Naive thymus-derived CD4-positive, alpha-beta T cell (primary cell): ENCODE measurements at regions not wholly inside any gene's neighbourhood (a gene's known extent, or its start where the extent isn't known, plus 50 kb on each side); places are given as distances from the start of the nearest gene placed in this dataset.
"Not testable (repeated sequence)": the region's sequence is repeated elsewhere in the genome, so short reads cannot be mapped to it uniquely, and the experiment has no call there.

Experiments
- ATAC-seq: fragments of 150-1000 bp; cut with Tn5 transposase; 2 replicates; pipeline ENCODE4 v1.10.0; 2021; ENCODE audit warnings: mild to moderate bottlenecking, moderate library complexity
- CTCF ChIA-PET: fragments of 350-600 bp; sonication (Branson Sonifier 250); formaldehyde crosslinking; loops from one replicate; lab custom pipeline; 2021; ENCODE audit warnings: antibody characterized with exemption; lab: Charles Lee
- POLR2A ChIA-PET: fragments of 350-600 bp; sonication (Branson Sonifier 250); formaldehyde crosslinking; loops from one replicate; lab custom pipeline; 2021; ENCODE audit warnings: antibody characterized with exemption, inconsistent platforms; lab: Charles Lee
- DNase-seq, 9 donors: peaks; one replicate each; pipeline versions ENCODE4 v3.0.0 to v3.0.0-alpha.2; 2020 to 2022; ENCODE audit warnings: mixed read lengths in 1 of 9
- H3K27ac ChIP-seq: one replicate; pipeline ENCODE4 v1.7.0; 2013; ENCODE audit warnings: mild to moderate bottlenecking, low read depth, low read length, moderate library complexity
- H3K27me3 ChIP-seq, 2 donors: one replicate each; pipeline ENCODE4 v1.7.0; 2013; ENCODE audit warnings: low read length in 2 of 2, mild to moderate bottlenecking in 2 of 2, moderate library complexity in 2 of 2; ENCODE audit not compliant: control insufficient read depth in 2 of 2, insufficient read depth in 2 of 2
- H3K36me3 ChIP-seq, 3 experiments: 1 replicate in 2 of 3; 2 replicates in 1 of 3; pipeline ENCODE4 v1.7.0; 2013; ENCODE audit warnings: low read length in 3 of 3, mild to moderate bottlenecking in 3 of 3, moderate library complexity in 1 of 3; ENCODE audit not compliant: insufficient read depth in 3 of 3, control insufficient read depth in 2 of 3
- H3K4me1 ChIP-seq, 2 donors: one replicate each; pipeline ENCODE4 v1.7.0; 2013; ENCODE audit warnings: low read length in 2 of 2, mild to moderate bottlenecking in 2 of 2, moderate library complexity in 1 of 2; ENCODE audit not compliant: control insufficient read depth in 2 of 2, insufficient read depth in 2 of 2
- H3K4me3 ChIP-seq: 2 replicates; pipeline ENCODE4 v1.7.0; 2013; ENCODE audit warnings: mild to moderate bottlenecking, low read length
- H3K9me3 ChIP-seq, 3 experiments: 1 replicate in 2 of 3; 2 replicates in 1 of 3; pipeline ENCODE4 v1.7.0; 2013; ENCODE audit warnings: low read length in 3 of 3; ENCODE audit not compliant: control insufficient read depth in 2 of 3
- H3K27ac Mint-ChIP-seq, 9 donors: one replicate each; pipeline ENCODE4 v1.8.0; 2020 to 2022; ENCODE audit warnings: mixed read lengths in 9 of 9, mild to moderate bottlenecking in 8 of 9, moderate library complexity in 5 of 9, inconsistent platforms in 2 of 9
- H3K27me3 Mint-ChIP-seq, 5 donors: one replicate each; pipeline ENCODE4 v1.8.0; 2021 to 2022; ENCODE audit warnings: mixed read lengths in 5 of 5, mild to moderate bottlenecking in 1 of 5
- H3K36me3 Mint-ChIP-seq, 5 donors: one replicate each; pipeline ENCODE4 v1.8.0; 2020 to 2022; ENCODE audit warnings: mixed read lengths in 5 of 5, mild to moderate bottlenecking in 3 of 5, inconsistent platforms in 1 of 5
- H3K4me1 Mint-ChIP-seq, 7 donors: one replicate each; pipeline ENCODE4 v1.8.0; 2020 to 2022; ENCODE audit warnings: mixed read lengths in 7 of 7, mild to moderate bottlenecking in 3 of 7, inconsistent platforms in 1 of 7
- H3K4me3 Mint-ChIP-seq, 10 donors: one replicate each; pipeline ENCODE4 v1.8.0; 2020 to 2022; ENCODE audit warnings: mild to moderate bottlenecking in 10 of 10, mixed read lengths in 10 of 10, moderate library complexity in 6 of 10, inconsistent platforms in 2 of 10
- H3K9me3 Mint-ChIP-seq, 11 donors: one replicate each; pipeline ENCODE4 v1.8.0; 2020 to 2022; ENCODE audit warnings: mixed read lengths in 11 of 11, mild to moderate bottlenecking in 4 of 11, inconsistent platforms in 1 of 11, moderate library complexity in 1 of 11
- intact Hi-C, 2 donors: fragments of 100-400 bp; cut with micrococcal nuclease; formaldehyde crosslinking; loops; one replicate each; pipeline ENCODE4 v1.15.1; 2023

DNA sequence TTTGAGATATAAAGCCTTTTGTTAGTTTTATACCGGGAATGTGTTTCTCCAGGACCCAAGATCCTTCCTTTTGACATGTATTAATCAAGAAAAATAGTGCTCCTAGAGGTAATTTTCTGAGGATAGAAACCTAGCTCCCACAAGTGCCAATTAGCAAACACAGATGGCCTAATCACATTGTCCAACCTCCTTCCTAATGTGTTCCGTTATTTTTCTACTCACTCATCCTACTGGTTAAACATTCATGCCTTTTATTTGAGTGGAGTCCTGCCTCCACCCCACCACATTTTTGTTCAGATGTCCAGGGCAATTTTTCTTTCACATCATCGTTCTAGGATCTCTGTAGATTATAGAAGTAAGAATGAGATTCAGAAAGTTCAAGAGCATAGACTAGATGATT, 610.0 kb upstream of the MBL2 start:
- Mint-ChIP-seq H3K27ac (no peak overlapping the region), H3K9me3 (peaks cover 0 to 30% (median 4%) of the 10 kb centered on the region in 11 donors), H3K4me3 (no peak overlapping the region), H3K36me3 (no peaks in the 10 kb centered on the region), H3K4me1 (no peaks in the 10 kb centered on the region), H3K27me3 (no peaks in the 10 kb centered on the region)
- no peaks in the 10 kb centered on the region for H3K27me3 ChIP-seq
- CTCF ChIA-PET = no interaction called here
- DNase-seq (no peak), ATAC-seq (no peak)
- no peaks in the 10 kb centered on the region for H3K9me3 ChIP-seq
- POLR2A ChIA-PET = no interaction called here
- no peaks in the 10 kb centered on the region for H3K36me3 ChIP-seq
- no peak overlapping the region for H3K4me3 ChIP-seq
- H3K27ac ChIP-seq = no peak overlapping the region
- intact Hi-C loops = loop anchor here in 1 of 2 donors (10.0 kb wide), 1 partner anchor 88 kb away; no protein-coding TSS in a partner anchor
- H3K4me1 ChIP-seq = no peaks in the 10 kb centered on the region

DNA sequence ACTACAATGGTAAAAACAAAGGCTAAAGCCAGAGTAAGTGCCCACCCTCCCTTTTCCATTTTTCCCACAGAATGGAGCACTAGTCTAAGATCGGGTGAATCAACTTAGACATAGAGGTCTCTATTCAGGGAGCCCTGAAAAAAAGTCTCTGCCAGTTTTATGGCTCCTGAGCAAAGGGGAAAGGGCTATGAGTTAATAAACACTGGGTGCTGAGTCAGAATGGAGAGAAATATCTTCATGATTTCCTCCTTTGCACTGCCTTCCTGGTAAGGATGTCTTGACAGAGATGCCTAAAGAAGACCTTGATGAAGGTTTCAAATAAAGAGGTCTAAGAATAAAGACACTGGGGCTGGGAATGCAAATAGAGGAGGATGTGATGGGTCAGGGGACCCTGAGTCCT, 607.4 kb upstream of the MBL2 start:
- Mint-ChIP-seq H3K36me3 (no peaks in the 10 kb centered on the region), H3K27me3 (no peaks in the 10 kb centered on the region), H3K4me3 (no peak overlapping the region), H3K9me3 (peaks cover 0 to 23% (median 5%) of the 10 kb centered on the region in 11 donors), H3K27ac (no peak overlapping the region), H3K4me1 (no peaks in the 10 kb centered on the region)
- Histone ChIP-seq H3K4me3 (no peak overlapping the region), H3K9me3 (no peaks in the 10 kb centered on the region), H3K27ac (no peak overlapping the region), H3K4me1 (no peaks in the 10 kb centered on the region), H3K27me3 (no peaks in the 10 kb centered on the region), H3K36me3 (no peaks in the 10 kb centered on the region)
- DNase-seq (no peak), ATAC-seq (no peak)
- POLR2A ChIA-PET = no interaction called here
- CTCF ChIA-PET = no interaction called here
- intact Hi-C loops = loop anchor here in 1 of 2 donors (10.0 kb wide), 1 partner anchor 85 kb away; no protein-coding TSS in a partner anchor

DNA sequence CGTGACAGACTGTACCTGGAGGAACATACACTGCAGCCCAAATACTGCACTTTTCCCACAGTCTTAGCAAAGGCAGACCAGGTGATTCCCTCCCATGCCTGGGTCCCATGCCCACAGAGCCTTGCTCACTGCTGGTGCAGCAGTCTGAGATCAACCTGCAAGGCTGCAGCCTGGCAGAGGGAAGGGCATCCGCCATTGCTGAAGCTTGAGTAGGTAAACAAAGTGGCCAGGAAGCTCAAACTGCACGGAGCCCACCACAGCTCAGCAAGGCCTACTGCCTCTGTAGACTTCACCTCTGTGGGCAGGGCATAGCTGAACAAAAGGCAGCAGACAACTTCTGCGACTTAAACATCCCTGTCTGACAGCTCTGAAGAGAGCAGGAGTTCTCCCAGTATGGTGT, 597.8 kb upstream of the MBL2 start:
- intact Hi-C loops = no loop called here
- DNase-seq = no peak
- Mint-ChIP-seq H3K9me3 (peaks cover 6 to 21% (median 14%) of the 10 kb centered on the region in 11 donors), H3K36me3 (peaks cover 0 to 4% (median 0%) of the 10 kb centered on the region in 5 donors), H3K27me3 (no peaks in the 10 kb centered on the region), H3K4me3 (no peak overlapping the region), H3K4me1 (no peaks in the 10 kb centered on the region), H3K27ac (no peak overlapping the region)
- H3K27me3 ChIP-seq = no peaks in the 10 kb centered on the region
- ATAC-seq = no peak
- H3K9me3 ChIP-seq = no peaks in the 10 kb centered on the region
- no peak overlapping the region for H3K4me3 ChIP-seq
- CTCF ChIA-PET = no interaction called here
- H3K27ac ChIP-seq = no peak overlapping the region
- no peaks in the 10 kb centered on the region for H3K4me1 ChIP-seq
- POLR2A ChIA-PET = no interaction called here
- H3K36me3 ChIP-seq = no peaks in the 10 kb centered on the region

DNA sequence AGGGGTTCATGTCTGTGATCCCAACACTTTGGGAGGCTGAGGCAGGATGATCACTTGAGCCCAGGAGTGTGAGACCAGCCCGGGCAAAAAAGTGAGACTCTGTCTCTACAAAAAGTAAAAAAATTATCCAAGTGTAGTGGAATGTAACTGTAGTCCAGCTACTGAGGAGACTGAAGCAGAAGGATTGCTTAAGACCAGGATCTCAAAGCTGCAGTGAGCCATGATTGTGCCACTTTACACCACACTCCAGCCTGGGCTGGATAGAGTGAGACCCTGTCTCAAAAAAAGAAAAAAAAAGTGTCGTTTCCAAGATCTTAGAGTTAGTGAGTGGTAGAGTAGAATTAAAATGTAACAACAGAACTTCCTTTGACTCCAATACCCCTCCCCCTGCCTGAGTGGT, 589.4 kb upstream of the MBL2 start:
- H3K27me3 Mint-ChIP-seq = no peaks in the 10 kb centered on the region
- Histone ChIP-seq H3K27me3 (no peaks in the 10 kb centered on the region), H3K36me3 (no peaks in the 10 kb centered on the region), H3K4me1 (no peaks in the 10 kb centered on the region), H3K4me3 (no peak overlapping the region), H3K9me3 (no peaks in the 10 kb centered on the region), H3K27ac (no peak overlapping the region)
- H3K36me3 Mint-ChIP-seq = no peaks in the 10 kb centered on the region
- intact Hi-C loops = no loop called here
- ATAC-seq (no peak), DNase-seq (no peak)
- H3K4me3 Mint-ChIP-seq = no peak overlapping the region
- ChIA-PET CTCF (no interaction called here), POLR2A (no interaction called here)
- no peaks in the 10 kb centered on the region for H3K4me1 Mint-ChIP-seq
- no peak overlapping the region for H3K27ac Mint-ChIP-seq
- H3K9me3 Mint-ChIP-seq = peaks cover 0 to 22% (median 6%) of the 10 kb centered on the region in 11 donors

DNA sequence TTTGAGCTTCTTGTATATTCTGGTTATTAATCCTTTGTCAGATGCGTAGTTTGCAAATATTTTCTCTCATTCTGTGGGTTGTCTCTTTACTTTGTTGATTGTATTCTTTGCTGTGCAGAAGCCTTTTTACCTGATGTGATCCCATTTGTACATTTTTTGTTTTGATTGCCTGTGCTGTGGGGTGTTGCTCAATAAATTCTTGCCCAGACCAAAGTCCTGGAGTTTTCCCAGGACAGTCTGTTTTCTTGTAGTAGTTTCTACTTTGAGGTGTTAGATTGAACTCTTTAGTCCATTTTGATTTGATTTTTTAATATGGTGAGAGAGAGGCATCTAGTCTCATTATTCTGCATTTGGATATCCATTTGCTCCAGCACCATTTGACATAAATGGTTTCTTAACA, 588.7 kb upstream of the MBL2 start:
- no peaks in the 10 kb centered on the region for H3K4me1 Mint-ChIP-seq
- DNase-seq (no peak), ATAC-seq (no peak)
- peaks cover 0 to 25% (median 6%) of the 10 kb centered on the region in 11 donors for H3K9me3 Mint-ChIP-seq
- no peak overlapping the region for H3K4me3 ChIP-seq
- POLR2A ChIA-PET = no interaction called here
- no peaks in the 10 kb centered on the region for H3K36me3 ChIP-seq
- no peak overlapping the region for H3K27ac ChIP-seq
- no peak overlapping the region for H3K27ac Mint-ChIP-seq
- H3K4me1 ChIP-seq = no peaks in the 10 kb centered on the region
- CTCF ChIA-PET = no interaction called here
- no peaks in the 10 kb centered on the region for H3K27me3 Mint-ChIP-seq
- no peaks in the 10 kb centered on the region for H3K36me3 Mint-ChIP-seq
- intact Hi-C loops = no loop called here
- no peaks in the 10 kb centered on the region for H3K27me3 ChIP-seq
- H3K4me3 Mint-ChIP-seq = no peak overlapping the region
- H3K9me3 ChIP-seq = no peaks in the 10 kb centered on the region

DNA sequence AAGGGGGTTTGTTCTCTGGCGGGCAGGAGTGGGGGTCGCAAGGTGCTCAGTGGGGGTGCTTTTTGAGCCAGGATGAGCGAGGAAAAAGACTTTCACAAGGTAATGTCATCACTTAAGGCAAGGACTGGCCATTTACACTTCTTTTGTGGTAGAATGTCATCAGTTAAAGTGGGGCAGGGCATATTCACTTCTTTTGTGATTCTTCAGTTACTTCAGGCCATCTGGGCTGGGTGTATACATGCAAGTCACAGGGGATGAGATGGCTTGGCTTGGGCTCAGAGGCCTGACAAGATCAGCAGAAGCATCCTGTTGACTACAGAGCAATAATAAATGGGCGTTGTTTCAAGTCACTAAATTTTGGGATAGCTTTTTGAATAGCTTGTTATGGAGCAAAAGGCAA, 586.4 kb upstream of the MBL2 start:
- H3K4me3 Mint-ChIP-seq, H3K36me3 ChIP-seq, H3K36me3 Mint-ChIP-seq, H3K4me3 ChIP-seq, H3K9me3 ChIP-seq, CTCF ChIA-PET, H3K27me3 Mint-ChIP-seq, POLR2A ChIA-PET, H3K4me1 Mint-ChIP-seq, ATAC-seq, H3K27me3 ChIP-seq, H3K27ac ChIP-seq, DNase-seq, intact Hi-C loops, H3K27ac Mint-ChIP-seq, H3K4me1 ChIP-seq: not testable (repeated sequence)
- peaks cover 2 to 21% (median 7%) of the 10 kb centered on the region in 11 donors for H3K9me3 Mint-ChIP-seq

DNA sequence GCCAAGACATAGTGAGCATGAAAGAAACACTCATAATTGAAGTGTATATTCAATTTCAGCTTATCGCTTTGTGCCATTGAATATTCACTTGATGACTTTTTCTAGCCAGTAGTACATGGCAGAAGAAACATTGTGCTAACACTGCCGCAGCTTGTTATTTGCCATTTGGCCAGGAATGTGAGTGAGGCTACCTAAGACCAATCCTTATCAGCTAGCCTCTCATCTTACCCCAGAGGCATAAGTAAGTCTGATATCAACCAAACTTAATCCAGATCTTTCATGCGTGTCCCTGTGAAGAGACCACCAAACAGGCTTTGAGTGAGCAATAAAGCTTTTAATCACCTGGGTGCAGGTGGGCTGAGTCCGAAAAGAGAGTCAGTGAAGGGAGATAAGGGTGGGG, 586.0 kb upstream of the MBL2 start:
- CTCF ChIA-PET = no interaction called here
- H3K4me3 Mint-ChIP-seq = no peak overlapping the region
- intact Hi-C loops = no loop called here

More for the DNA sequence above, 586.0 kb upstream of the MBL2 start:
- no peaks in the 10 kb centered on the region for H3K27me3 Mint-ChIP-seq
- no peaks in the 10 kb centered on the region for H3K9me3 ChIP-seq
- POLR2A ChIA-PET = no interaction called here
- DNase-seq (no peak), ATAC-seq (no peak)
- no peak overlapping the region for H3K4me3 ChIP-seq
- no peaks in the 10 kb centered on the region for H3K27me3 ChIP-seq
- no peaks in the 10 kb centered on the region for H3K36me3 ChIP-seq
- no peaks in the 10 kb centered on the region for H3K4me1 Mint-ChIP-seq
- H3K36me3 Mint-ChIP-seq = no peaks in the 10 kb centered on the region
- H3K4me1 ChIP-seq = no peaks in the 10 kb centered on the region
- no peak overlapping the region for H3K27ac Mint-ChIP-seq
- H3K27ac ChIP-seq = no peak overlapping the region
- H3K9me3 Mint-ChIP-seq = peaks cover 2 to 21% (median 7%) of the 10 kb centered on the region in 11 donors
